GM12878 (cell line): ENCODE measurements at regions not wholly inside any gene's neighbourhood (a gene's known extent, or its start where the extent isn't known, plus 50 kb on each side); places are given as distances from the start of the nearest gene placed in this dataset.

Experiments used
- CHD2 ChIP-seq: IDR thresholded peaks from 2 replicates; pipeline ENCODE4 v1.6.1; 2011; ENCODE audit warnings: low read depth, low read length, improper control_type of control experiment, borderline replicate concordance
- EZH2 ChIP-seq: IDR thresholded peaks from 2 replicates; pipeline ENCODE4 v1.6.1; 2012; ENCODE audit warnings: low read depth, mild to moderate bottlenecking, control low read depth, inconsistent platforms, low read length, borderline replicate concordance; ENCODE audit not compliant: control insufficient read depth
- HSF1 ChIP-seq: fragments of 150-350 bp; IDR thresholded peaks from 2 replicates; pipeline ENCODE4 v1.6.1; 2014; ENCODE audit warnings: mild to moderate bottlenecking, low read depth, low read length
- MLLT1 ChIP-seq: fragments of 450-650 bp; IDR thresholded peaks from 2 replicates; pipeline ENCODE4 v1.6.1; 2016; ENCODE audit warnings: mild to moderate bottlenecking
- RELA ChIP-seq: fragments of 450-650 bp; IDR thresholded peaks from 2 replicates; pipeline ENCODE4 v1.8.0; 2014; ENCODE audit warnings: borderline replicate concordance; ENCODE audit not compliant: partially characterized antibody
- ZBTB4 ChIP-seq: fragments of 450-650 bp; formaldehyde crosslinking; IDR thresholded peaks from 2 replicates; pipeline ENCODE4 v1.4.0; 2022; ENCODE audit warnings: mild to moderate bottlenecking, moderate library complexity
- ZNF217 ChIP-seq: fragments of 450-650 bp; IDR thresholded peaks from 2 replicates; pipeline ENCODE4 v1.6.1; 2017; ENCODE audit warnings: antibody characterized with exemption, mild to moderate bottlenecking

- TF ChIP-seq EZH2 (no peak), ZNF217 (no peak), HSF1 (no peak), RELA (no peak), MLLT1 (no peak), ZBTB4 (CRISPR knock-in tag) (no peak), CHD2 (no peak)
Measured at GRCh38 chr5:111902436-111902835, 145.4 kb upstream of the NREP start (continued).
